ENCODE measurements at regions not wholly inside any gene's neighbourhood (a gene's known extent, or its start where the extent isn't known, plus 50 kb on each side); places are given as distances from the start of the nearest gene placed in this dataset.

DNA sequence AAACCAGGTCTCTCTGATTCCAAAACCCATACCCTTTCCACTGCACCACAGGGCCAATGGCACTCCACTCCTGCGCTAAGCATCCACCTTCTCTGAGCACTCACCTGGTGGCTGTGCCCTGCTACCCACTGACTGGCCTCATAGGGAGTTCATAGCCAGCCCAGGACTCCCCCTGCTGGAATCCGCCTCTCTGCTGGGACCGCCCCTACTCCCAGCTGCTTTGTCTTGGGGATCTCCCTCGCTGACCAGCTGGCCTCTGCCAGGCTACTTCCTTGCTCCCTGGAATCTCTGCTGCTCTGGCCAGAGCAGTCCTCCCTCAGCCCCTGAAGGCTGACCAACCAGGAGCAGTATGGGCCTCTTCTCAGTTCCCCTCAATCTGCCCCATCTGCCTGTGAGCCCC, 129.7 kb downstream of the FAXC start:
- POLR2A ChIA-PET, result no interaction called here
- peak; percentile 48 to 51 for DNase-seq
- Histone ChIP-seq H3K27me3 (replicated peaks; ENCODE audit: control insufficient read depth, insufficient read depth, low read length) (no peaks in the 10 kb centered on the region), H3K36me3 (ENCODE audit: control insufficient read depth, insufficient read depth, low read length) (no peaks in the 10 kb centered on the region), H3K9me3 (no peaks in the 10 kb centered on the region), H3K4me3 (ENCODE audit: low read depth, low read length) (no peak overlapping the region), H3K4me1 (no peaks in the 10 kb centered on the region)
- TF ChIP-seq, protein P1, sequence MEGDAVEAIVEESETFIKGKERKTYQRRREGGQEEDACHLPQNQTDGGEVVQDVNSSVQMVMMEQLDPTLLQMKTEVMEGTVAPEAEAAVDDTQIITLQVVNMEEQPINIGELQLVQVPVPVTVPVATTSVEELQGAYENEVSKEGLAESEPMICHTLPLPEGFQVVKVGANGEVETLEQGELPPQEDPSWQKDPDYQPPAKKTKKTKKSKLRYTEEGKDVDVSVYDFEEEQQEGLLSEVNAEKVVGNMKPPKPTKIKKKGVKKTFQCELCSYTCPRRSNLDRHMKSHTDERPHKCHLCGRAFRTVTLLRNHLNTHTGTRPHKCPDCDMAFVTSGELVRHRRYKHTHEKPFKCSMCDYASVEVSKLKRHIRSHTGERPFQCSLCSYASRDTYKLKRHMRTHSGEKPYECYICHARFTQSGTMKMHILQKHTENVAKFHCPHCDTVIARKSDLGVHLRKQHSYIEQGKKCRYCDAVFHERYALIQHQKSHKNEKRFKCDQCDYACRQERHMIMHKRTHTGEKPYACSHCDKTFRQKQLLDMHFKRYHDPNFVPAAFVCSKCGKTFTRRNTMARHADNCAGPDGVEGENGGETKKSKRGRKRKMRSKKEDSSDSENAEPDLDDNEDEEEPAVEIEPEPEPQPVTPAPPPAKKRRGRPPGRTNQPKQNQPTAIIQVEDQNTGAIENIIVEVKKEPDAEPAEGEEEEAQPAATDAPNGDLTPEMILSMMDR (IDR thresholded peaks at IDR 0.05; ENCODE audit: insufficient read depth in 1 of 2, low read depth in 1 of 2, low read length in 1 of 2, severe bottlenecking in 1 of 2, unreplicated experiment in 1 of 2), result peak in 1 of 2 experiments; percentile 44
- CTCF ChIA-PET, result no interaction called here
- peaks cover 8% of the 10 kb centered on the region for H3K27me3 Mint-ChIP-seq (ENCODE audit: insufficient read depth, unreplicated experiment)
- H3K4me1 Mint-ChIP-seq (ENCODE audit: low read depth, unreplicated experiment), result no peaks in the 10 kb centered on the region
- H3K4me3 Mint-ChIP-seq (ENCODE audit: unreplicated experiment), result no peak overlapping the region
- no peaks in the 10 kb centered on the region for H3K36me3 Mint-ChIP-seq (ENCODE audit: insufficient read depth, unreplicated experiment)
- BruUV-seq (replicated peaks), result no TSS peak
- no peaks in the 10 kb centered on the region for H3K9me3 Mint-ChIP-seq (ENCODE audit: unreplicated experiment)
- intact Hi-C loops (cut with micrococcal nuclease; ENCODE audit: unreplicated experiment), result loop anchor here (1.0 kb wide), 1 partner anchor 67 kb away; no protein-coding TSS in a partner anchor
- no peak overlapping the region for H3K27ac Mint-ChIP-seq (ENCODE audit: unreplicated experiment)

DNA sequence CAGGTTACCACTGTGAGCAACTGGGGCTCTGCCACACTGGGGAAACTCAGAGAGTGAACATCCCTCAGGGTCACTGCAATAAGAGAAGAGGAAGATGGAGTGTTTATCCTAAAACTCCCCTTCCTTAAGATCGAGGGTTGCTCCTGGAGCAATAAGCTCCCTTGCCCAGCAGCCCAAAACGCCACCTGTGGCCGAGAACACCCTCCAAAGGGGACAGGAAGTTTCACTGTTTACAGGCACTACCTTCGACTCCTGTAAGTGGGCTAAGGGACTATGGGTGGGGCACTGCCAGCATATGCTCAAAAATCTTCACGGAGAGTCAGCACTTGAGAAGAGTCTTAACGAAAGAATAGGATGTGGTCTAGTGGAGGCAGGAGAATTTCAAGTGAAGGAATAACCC, 132.5 kb downstream of the FAXC start:
- BruUV-seq (replicated peaks), result no TSS peak
- ChIA-PET CTCF (no interaction called here), POLR2A (no interaction called here)
- no peak overlapping the region for H3K4me3 ChIP-seq (ENCODE audit: low read depth, low read length)
- TF ChIP-seq, protein P1 (IDR thresholded peaks at IDR 0.05; ENCODE audit: insufficient read depth in 1 of 2, low read depth in 1 of 2, low read length in 1 of 2, severe bottlenecking in 1 of 2, unreplicated experiment in 1 of 2), result no peak
- no peaks in the 10 kb centered on the region for H3K27me3 ChIP-seq (replicated peaks; ENCODE audit: control insufficient read depth, insufficient read depth, low read length)
- DNase-seq, result no peak
- H3K4me1 Mint-ChIP-seq (ENCODE audit: low read depth, unreplicated experiment), result no peaks in the 10 kb centered on the region
- H3K27ac Mint-ChIP-seq (ENCODE audit: unreplicated experiment), result no peak overlapping the region
- no peaks in the 10 kb centered on the region for H3K9me3 Mint-ChIP-seq (ENCODE audit: unreplicated experiment)
- no peaks in the 10 kb centered on the region for H3K36me3 ChIP-seq (ENCODE audit: control insufficient read depth, insufficient read depth, low read length)
- H3K4me1 ChIP-seq, result no peaks in the 10 kb centered on the region
- peaks cover 8% of the 10 kb centered on the region for H3K27me3 Mint-ChIP-seq (ENCODE audit: insufficient read depth, unreplicated experiment)
- H3K4me3 Mint-ChIP-seq (ENCODE audit: unreplicated experiment), result no peak overlapping the region
- no peaks in the 10 kb centered on the region for H3K36me3 Mint-ChIP-seq (ENCODE audit: insufficient read depth, unreplicated experiment)
- no peaks in the 10 kb centered on the region for H3K9me3 ChIP-seq
- intact Hi-C loops (cut with micrococcal nuclease; ENCODE audit: unreplicated experiment), result no loop called here

DNA sequence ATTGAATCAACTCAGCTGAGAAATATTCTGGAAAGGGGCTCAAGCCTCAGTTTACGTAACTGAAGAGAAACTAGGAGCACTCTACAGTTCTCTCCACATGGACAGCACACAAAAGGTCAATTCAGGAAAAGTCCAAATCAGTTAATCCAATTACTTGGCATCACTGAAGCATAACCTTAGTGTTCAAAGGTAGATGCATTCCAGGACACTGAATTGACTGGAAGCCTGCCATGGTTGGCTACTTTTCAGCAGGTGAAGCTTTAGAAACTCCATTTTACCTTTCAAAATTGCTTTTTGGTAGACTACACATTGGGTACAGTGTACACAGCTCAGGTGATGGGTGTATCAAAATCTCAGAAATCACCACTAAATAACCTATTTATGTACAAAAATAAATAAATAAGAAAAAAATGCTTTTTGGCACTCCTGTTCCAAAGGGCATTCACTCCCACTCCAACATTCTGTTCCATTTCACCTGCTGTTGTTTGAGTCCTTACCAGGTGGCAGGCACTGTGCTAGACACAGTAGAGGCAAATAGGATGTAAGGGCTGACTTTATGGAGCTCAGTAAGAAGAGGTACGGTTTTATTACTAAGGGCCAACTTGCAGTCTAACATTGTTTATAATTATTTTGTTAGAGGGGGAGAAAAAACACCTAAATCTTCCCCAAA, 153.4 kb downstream of the FAXC start:
- Histone ChIP-seq H3K27me3 (replicated peaks; ENCODE audit: control insufficient read depth, insufficient read depth, low read length) (no peaks in the 10 kb centered on the region), H3K4me3 (ENCODE audit: low read depth, low read length) (no peak overlapping the region), H3K4me1 (no peaks in the 10 kb centered on the region), H3K9me3 (no peaks in the 10 kb centered on the region), H3K36me3 (ENCODE audit: control insufficient read depth, insufficient read depth, low read length) (no peaks in the 10 kb centered on the region)
- Mint-ChIP-seq H3K9me3 (ENCODE audit: unreplicated experiment) (no peaks in the 10 kb centered on the region), H3K36me3 (ENCODE audit: insufficient read depth, unreplicated experiment) (no peaks in the 10 kb centered on the region), H3K27me3 (ENCODE audit: insufficient read depth, unreplicated experiment) (peaks cover 3% of the 10 kb centered on the region), H3K4me3 (ENCODE audit: unreplicated experiment) (no peak overlapping the region), H3K27ac (ENCODE audit: unreplicated experiment) (no peak overlapping the region), H3K4me1 (ENCODE audit: low read depth, unreplicated experiment) (no peaks in the 10 kb centered on the region)
- DNase-seq, result no peak
- POLR2A ChIA-PET, result no interaction called here
- TF ChIP-seq, protein P1 (IDR thresholded peaks at IDR 0.05; ENCODE audit: insufficient read depth in 1 of 2, low read depth in 1 of 2, low read length in 1 of 2, severe bottlenecking in 1 of 2, unreplicated experiment in 1 of 2), result no peak
- no TSS peak for BruUV-seq (replicated peaks)
- CTCF ChIA-PET, result no interaction called here
- intact Hi-C loops (cut with micrococcal nuclease; ENCODE audit: unreplicated experiment), result no loop called here
